ENCODE measurements at regions not wholly inside any gene's neighbourhood (a gene's known extent, or its start where the extent isn't known, plus 50 kb on each side); places are given as distances from the start of the nearest gene placed in this dataset.

- DNase-seq (ENCODE audit: low read depth, low spot score): no peak
These were observed 145.6 kb upstream of the PCDH18 start for GRCh38 chr4:137677863-137678262.

DNA sequence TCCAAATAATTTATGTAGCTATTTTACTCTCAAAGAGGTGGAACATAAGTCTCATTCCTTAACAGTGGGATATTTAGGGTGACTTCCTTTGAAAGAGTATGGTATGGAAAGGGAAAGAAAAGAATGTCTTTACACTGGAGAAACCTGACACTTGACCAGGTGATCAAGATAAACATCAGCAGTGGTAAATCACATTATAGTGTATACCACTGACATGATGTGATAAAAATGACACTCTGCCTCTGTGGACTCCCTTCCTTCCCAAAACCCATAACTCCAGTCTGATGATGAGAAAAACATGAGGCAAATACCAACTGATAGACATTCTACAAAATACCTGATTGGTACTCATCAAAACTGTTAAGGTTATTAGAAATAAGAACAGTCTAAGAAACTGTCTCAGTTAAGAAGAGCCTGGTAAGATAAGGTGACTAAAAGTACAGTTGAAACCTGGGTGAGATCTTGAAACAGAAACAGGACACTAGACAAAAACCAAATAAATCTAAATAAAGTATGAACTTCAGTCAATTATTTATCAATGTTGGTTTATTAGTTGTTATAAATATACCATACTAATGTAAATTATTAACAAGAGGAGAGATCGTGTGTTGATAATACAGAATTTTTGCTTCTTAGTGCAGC is 144.2 kb upstream of the PCDH18 start:
- no peak for DNase-seq (ENCODE audit: low read depth, low spot score)

DNA sequence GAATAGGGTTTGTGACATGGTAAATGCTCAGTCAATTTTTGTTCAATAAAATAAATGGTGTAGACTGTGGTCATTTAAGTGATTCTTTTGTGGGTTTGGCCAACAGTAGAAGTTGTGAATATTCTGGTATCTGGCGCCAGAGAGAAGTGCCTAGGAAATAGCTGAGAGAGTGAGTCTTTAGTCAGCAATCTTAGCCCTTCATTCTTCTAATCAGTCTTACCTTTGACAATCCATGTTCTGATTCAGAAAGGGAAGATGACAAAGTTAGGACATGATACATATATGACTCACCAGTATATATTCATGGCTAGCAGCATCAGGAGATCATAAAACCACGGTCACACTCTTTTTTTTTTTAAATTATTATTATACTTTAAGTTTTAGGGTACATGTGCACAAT is 141.8 kb upstream of the PCDH18 start:
- no peak for DNase-seq (ENCODE audit: low read depth, low spot score)

DNA sequence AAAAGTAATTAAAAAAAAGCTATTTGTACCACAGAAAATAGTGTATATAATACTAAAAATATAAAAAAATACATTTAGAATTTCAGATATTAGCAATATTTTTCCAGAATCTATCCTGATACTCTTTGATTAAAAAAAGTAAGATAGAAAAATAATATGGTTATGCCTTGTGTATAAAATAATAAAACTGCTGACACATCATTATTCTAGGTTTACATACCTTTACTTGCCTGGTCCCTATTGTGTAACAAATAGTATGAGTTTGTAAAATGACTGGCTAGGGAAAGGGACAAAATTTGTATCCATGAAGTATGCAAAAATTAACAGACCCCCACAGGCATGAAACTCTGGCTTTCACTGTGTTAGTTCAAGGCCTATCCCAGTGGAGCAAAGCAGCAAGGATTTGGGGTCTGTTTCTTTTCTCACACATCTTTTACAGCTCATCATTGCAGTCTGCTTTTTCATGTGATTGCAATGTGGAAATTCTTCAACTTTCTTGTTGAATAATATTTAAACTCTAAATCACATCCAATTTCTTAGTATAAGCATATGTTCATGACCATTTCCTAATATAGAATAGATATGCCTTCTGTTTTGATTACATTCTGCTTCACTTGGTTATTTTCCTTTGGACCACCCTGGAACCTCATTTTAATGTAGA is 136.7 kb upstream of the PCDH18 start:
- no peak for DNase-seq (ENCODE audit: low read depth, low spot score)

DNA sequence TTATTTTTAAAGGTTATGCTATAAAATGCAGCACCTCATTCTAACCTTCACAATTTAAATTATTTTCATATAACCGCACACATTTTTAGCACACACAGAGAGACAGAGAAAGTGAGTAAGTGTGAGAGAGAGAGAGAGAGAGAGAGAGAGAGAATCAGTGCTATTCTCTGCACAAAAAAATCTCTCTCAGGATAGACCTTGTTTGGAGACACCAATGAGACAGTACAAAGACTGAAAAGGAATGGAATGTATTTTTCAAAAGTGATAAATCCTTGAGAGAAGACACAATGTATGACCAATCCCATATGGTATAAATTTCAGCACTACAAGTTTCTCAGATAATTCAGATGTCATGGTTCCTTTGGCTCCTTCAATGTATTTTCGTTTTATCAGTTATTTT is 132.1 kb upstream of the PCDH18 start:
- no peak for DNase-seq (ENCODE audit: low read depth, low spot score)

DNA sequence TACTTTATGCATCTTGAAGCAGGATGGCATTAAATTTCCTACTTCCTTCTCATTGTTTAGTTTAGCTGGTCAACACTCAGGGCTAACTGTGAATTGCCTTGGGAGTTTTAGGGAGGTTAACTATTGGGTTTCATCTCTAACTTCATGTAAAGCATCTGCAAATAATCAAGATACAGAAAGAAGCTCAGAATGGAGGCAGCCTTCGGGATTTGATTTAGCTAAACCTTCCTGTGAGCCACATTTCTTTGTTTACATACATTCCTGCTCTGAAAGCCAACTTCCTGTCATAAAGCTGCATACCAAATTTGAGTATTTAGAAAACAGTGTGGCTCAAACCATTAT is 131.7 kb upstream of the PCDH18 start:
- no peak for DNase-seq (ENCODE audit: low read depth, low spot score)

DNA sequence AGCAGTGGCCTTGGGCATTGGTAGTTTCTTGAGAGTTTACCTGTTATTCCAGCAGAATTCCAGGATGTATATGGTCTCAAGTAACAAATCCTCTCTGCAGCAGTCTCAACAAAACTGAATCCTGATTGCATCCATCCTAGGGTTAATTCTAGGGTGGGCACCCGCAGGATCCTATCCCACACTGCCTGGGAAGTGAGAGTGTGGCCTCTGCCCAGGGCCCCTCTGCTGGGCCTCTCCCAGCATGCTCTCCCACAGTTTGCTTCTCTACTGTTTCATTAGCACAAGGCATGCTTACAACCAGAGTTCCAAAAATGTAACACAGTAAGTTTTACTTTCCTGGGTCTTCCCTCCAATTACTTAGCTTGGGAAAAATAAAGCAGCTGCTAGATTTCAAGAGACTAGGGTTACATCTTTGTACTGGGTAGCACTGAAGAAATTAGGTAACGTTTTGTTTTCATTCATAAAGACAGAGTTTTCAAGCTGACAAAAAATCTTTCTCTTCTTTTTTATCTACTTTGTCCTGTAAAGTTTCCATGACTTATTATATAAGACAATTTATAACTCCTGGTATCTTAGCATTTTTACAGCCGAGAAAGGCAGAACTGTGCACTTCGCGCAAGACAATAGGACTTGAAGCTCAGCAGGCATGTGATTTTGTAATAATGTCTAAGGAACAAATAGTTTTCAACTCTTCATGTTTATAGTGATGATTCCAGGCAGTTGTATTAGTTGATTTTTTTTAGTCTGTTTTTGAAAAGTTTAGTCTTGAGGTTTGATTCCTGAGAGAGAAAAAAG is 131.2 kb upstream of the PCDH18 start:
- no peak for DNase-seq (ENCODE audit: low read depth, low spot score)

DNA sequence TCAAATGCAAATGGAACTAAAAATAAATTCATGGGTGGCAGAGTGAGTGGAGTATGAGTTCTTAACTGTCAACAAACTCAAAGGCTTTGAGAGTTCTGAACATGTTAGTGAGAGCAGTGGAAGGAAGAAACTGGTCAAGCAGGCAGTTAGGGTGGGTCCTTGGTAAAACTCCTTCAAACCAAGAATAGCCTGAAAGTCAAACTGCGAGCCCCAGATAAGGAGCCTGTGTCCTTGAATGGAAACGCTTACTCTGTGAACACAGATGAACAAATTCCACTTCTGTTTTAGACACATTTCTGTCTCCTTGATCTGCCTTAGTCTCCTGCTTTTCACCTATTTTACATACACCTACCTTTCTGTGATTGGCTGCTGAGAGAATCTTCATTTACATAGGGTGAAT is 129.4 kb upstream of the PCDH18 start:
- DNase-seq (ENCODE audit: low read depth, low spot score): no peak

DNA sequence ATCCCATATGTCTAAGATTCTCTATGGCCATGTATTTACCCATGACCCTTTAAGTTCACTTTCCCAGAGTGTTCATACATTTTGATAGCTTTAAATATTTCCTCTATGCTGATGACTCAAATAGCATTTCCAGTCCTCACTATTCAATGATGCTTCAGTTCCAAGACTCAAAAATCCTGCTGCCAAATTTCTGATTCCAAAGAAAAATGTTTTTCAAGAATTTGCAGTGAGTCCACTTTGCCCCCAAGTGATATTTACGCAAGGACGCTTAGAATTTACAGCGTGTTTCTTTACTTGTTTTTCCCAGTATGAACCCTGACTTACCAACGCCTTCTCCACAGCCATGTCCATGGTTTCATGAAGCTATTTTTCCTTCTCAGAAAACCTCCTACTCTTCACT is 127.9 kb upstream of the PCDH18 start:
- no peak for DNase-seq (ENCODE audit: low read depth, low spot score)

DNA sequence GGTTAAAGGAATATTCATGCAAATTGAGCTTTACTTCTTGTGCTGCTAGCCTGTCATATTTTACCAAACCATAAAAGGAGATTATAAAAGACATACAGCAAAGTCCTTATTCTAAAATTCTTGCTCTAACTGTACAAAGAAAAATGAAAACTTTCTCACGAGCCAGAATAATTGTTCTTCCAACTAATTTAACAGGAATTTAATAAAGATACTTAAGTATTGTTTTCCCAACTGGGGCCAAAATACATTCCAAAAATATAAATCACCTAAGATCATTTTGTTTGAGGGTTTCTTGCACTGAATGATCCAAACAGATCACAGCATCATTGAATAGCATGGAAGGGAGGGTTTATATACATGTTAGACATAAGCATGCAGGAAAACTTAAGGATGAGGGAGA is 127.1 kb upstream of the PCDH18 start:
- no peak for DNase-seq (ENCODE audit: low read depth, low spot score)

DNA sequence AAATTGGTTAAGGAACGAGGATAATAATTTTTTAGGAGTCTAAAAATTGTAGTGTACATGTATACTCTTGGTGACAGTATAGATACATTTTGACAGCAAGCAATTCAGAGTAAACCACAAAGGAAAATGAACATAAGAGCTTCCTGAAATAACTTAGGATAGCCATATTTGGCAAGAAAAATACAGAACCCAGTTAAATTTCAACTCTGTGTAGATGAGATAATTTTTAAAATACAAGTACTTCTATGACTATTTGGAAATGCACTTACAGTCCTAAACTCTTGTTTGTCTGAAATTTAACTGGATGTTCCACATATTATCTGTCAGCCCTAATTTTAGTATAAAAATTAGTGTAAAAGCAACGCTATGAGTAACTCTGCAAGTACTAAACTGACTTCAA is 124.4 kb upstream of the PCDH18 start:
- DNase-seq (ENCODE audit: low read depth, low spot score): no peak

- DNase-seq (ENCODE audit: low read depth, low spot score): no peak
These were observed 123.0 kb upstream of the PCDH18 start for GRCh38 chr4:137655302-137655701.

DNA sequence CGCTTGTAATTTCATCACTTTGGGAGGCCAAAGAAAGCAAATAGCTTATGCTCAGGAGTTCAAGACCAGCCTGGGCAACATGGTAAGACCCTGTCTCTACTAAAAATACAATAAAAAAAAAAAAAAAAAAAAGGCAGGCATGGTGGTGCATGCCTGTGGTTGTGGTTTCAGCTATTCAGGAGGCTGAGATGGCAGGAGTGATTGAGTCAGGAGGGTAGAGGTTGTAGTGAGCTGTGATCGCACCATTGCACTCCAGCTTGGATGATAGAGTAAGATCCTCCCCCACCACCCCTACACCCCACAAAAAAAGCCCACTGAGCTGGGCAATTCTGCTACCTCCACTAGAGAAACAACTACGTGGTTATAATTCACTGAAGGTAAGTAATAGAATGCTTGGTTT is 118.8 kb upstream of the PCDH18 start:
- DNase-seq (ENCODE audit: low read depth, low spot score): no peak

GRCh38 chr4:137649711-137650450 is 117.6 kb upstream of the PCDH18 start:
- DNase-seq (ENCODE audit: low read depth, low spot score): no peak

GRCh38 chr4:137648531-137648930 is 116.2 kb upstream of the PCDH18 start:
- no peak for DNase-seq (ENCODE audit: low read depth, low spot score)

DNA sequence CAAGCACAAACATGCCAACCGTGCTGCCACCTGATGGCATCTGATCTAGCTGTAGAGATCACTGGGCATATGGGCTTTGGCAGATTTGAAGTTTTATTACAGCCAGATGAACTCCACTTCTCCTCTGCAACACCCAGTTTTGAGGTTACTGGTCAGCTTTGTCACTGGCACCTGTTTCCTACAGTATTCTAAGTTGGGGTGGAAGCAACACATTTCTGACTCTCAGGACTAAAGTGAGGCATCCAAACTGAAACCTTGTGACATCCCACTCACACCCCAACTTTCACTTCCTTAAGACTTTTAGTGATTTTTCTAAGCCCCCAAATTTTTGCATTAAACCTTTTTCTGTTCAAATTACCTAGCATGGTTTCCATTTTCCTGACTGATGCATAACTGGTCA is 115.1 kb upstream of the PCDH18 start:
- DNase-seq (ENCODE audit: low read depth, low spot score): no peak

DNA sequence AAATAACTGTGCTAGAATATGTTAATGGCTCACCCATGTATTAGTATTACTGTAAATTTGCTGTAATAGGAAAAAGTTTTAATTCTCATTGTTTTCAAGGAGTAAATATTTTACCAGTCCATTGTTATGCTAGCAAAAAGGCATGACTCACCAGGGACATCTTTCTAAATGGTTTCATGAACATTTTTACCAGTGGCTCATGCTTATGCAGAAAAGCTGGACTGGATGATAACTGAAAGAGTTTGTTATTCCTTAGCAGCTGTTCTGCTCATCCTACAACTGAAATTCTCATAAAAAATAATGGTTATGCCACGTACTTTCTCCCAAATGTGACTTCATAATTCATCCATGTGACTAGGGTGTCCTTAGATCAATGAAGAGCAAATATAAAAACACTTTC is 111.9 kb upstream of the PCDH18 start:
- no peak for DNase-seq (ENCODE audit: low read depth, low spot score)

GRCh38 chr4:137641544-137641943 is 109.2 kb upstream of the PCDH18 start:
- no peak for DNase-seq (ENCODE audit: low read depth, low spot score)

GRCh38 chr4:137640838-137641158 is 108.5 kb upstream of the PCDH18 start:
- DNase-seq (ENCODE audit: low read depth, low spot score): no peak

DNA sequence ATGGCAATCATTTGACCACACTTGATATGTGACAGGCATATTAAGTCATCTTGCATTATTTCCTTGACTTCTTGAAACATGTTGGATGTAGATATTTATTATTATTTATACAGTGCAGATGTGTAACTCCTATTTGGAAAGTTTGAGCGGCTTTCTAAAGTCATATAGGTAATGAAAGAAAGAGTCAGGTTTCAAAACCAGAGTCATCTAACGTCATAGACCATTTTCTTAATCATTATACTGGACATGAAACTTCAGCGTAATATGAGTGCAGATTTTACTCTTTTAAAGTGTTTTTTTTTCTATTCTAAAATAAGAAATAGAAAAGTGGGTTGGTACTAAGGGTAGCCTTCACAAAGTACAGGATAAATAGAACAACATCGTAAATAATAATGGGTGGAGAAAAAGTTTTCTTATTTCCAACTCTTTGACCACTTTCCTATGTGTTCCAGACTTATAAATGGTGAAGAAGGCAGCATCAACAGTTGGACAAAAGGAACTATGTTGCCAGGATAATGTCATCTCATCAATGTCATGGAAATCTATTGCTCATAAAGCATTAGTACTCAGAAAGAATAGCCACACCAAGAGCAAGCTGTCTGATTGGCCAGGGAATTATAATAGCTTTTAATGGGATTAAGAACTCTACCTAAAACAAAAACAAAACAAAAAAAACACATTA is 108.0 kb upstream of the PCDH18 start:
- DNase-seq (ENCODE audit: low read depth, low spot score): no peak

DNA sequence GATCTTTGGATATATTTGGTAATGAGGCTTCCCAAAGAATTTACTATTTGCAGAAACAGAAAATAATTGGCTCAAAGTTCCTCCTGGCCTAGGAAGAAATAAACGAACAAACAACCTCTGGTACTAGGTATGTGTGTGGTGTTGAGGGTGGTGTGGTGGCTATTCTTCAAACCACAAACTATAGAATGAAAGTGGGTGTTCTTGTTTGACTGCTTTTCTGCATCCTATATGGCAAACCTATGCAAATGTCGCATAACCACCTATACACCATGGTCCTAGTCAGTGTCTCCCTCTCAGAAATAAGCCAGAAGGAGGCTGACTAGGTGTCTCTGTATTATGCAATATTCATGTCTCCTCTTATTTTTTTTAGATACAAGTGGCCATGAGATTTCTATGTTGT is 106.6 kb upstream of the PCDH18 start:
- DNase-seq (ENCODE audit: low read depth, low spot score): no peak

- DNase-seq (ENCODE audit: low read depth, low spot score): no peak
These were observed 103.3 kb upstream of the PCDH18 start for GRCh38 chr4:137635601-137636000.
